ENCODE measurements at regions not wholly inside any gene's neighbourhood (a gene's known extent, or its start where the extent isn't known, plus 50 kb on each side); places are given as distances from the start of the nearest gene placed in this dataset.

DNA sequence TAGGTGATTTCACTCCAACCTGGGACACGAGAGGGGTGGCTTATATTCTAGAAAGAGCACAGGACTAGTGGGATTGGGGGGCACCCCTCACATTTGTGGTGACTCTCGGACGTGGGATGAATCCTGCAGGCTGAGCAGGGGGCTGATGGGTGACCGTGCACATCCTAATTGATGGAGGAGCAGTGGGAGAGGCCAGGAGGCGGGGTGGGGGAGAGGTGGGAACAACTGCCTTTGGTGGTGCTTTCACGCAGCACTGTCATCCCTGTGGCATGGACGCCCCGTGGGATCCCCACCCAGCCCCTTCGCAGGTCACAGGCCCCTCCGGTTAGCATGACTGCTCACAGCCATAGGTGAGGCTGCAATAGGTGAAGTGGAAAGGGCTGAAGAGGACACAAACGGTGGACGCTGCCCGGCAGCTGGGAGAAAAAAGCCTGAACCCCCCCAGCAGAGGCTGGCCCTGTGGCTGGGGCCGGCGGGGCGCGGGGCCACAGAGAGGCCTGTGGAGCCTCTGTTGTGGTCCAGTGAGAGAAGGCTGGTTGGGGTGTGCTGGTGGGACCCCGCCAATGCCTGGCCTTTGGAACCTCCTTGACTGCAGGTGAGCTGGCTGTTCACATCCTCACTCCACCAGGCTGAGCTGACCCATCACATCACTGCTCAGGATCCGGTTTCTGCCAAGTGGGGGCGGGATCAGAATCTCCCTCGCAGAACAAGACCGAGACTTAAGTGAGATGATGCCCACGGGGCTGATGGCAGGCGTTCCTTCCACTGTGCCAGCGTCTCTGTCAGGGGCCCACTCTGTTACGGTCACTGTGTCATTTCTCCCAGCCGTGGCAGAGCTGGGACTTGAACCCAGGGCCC lies 325.4 kb downstream of the TEX29 start:
- Histone ChIP-seq H4K20me1 (ENCODE audit: control insufficient read depth, extremely low read depth, insufficient read depth, low read length) (no peaks in the 10 kb centered on the region), H3K9me3 (ENCODE audit: control insufficient read depth, insufficient read depth, low read depth, low read length) (no peaks in the 10 kb centered on the region), H3K9ac (ENCODE audit: insufficient read depth, low read length) (no peak overlapping the region), H3K4me3 (replicated peaks in 1 of 4; ENCODE audit: control extremely low read depth in 1 of 4, insufficient read depth in 1 of 4, low read depth in 3 of 4, low read length in 4 of 4) (no peak overlapping the region), H3K79me2 (ENCODE audit: control insufficient read depth, insufficient read depth, low read length) (no peaks in the 10 kb centered on the region), H3K4me1 (ENCODE audit: control insufficient read depth, extremely low read depth, insufficient read depth, low read length) (no peaks in the 10 kb centered on the region), H3K27me3 (ENCODE audit: control insufficient read depth, insufficient read depth, low read length) (no peaks in the 10 kb centered on the region), H3K4me2 (ENCODE audit: extremely low read depth, insufficient read depth, low read length) (no peak overlapping the region), H2AFZ (ENCODE audit: low read length) (no peak overlapping the region), H3K27ac (ENCODE audit: insufficient read depth, low read length) (no peak overlapping the region), H3K36me3 (ENCODE audit: control insufficient read depth, insufficient read depth, low read length) (no peaks in the 10 kb centered on the region)
- DNase-seq (ENCODE audit: low read depth in 2 of 2) = no peak
- TF ChIP-seq EZH2 (IDR thresholded peaks at IDR 0.05; ENCODE audit: low read length, missing control alignments) = no peak
- TF ChIP-seq, protein P1, sequence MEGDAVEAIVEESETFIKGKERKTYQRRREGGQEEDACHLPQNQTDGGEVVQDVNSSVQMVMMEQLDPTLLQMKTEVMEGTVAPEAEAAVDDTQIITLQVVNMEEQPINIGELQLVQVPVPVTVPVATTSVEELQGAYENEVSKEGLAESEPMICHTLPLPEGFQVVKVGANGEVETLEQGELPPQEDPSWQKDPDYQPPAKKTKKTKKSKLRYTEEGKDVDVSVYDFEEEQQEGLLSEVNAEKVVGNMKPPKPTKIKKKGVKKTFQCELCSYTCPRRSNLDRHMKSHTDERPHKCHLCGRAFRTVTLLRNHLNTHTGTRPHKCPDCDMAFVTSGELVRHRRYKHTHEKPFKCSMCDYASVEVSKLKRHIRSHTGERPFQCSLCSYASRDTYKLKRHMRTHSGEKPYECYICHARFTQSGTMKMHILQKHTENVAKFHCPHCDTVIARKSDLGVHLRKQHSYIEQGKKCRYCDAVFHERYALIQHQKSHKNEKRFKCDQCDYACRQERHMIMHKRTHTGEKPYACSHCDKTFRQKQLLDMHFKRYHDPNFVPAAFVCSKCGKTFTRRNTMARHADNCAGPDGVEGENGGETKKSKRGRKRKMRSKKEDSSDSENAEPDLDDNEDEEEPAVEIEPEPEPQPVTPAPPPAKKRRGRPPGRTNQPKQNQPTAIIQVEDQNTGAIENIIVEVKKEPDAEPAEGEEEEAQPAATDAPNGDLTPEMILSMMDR (conservative IDR thresholded peaks at IDR 0.05 in 1 of 2, IDR thresholded peaks at IDR 0.05 in 1 of 2; ENCODE audit: low read depth in 1 of 2, low read length in 2 of 2) = no peak

DNA sequence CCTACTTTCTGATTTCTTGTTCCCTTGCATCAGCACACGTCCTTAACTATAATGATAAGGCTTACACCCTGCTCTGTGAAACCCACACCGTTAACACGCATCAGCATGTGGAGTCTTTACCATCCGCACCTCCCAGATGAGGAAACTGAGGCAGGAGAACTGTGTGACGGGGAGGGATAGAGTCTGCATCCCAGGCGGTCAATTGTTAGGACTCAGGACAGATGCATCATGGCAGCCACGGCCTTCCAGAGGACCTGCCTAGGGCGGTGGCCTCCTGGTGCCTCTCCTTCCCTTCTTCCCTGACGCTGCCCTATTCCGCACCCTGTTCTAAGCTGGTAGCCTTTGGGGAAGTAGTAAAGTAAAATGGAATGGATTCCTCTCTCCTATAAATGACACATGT lies 326.0 kb downstream of the TEX29 start:
- H2AFZ ChIP-seq (ENCODE audit: low read length) = no peak overlapping the region
- no peaks in the 10 kb centered on the region for H3K36me3 ChIP-seq (ENCODE audit: control insufficient read depth, insufficient read depth, low read length)
- no peaks in the 10 kb centered on the region for H4K20me1 ChIP-seq (ENCODE audit: control insufficient read depth, extremely low read depth, insufficient read depth, low read length)
- no peaks in the 10 kb centered on the region for H3K27me3 ChIP-seq (ENCODE audit: control insufficient read depth, insufficient read depth, low read length)
- H3K9ac ChIP-seq (ENCODE audit: insufficient read depth, low read length) = no peak overlapping the region
- no peaks in the 10 kb centered on the region for H3K9me3 ChIP-seq (ENCODE audit: control insufficient read depth, insufficient read depth, low read depth, low read length)
- DNase-seq (ENCODE audit: low read depth in 2 of 2) = no peak
- TF ChIP-seq, protein P1 (conservative IDR thresholded peaks at IDR 0.05 in 1 of 2, IDR thresholded peaks at IDR 0.05 in 1 of 2; ENCODE audit: low read depth in 1 of 2, low read length in 2 of 2) = no peak
- no peak overlapping the region for H3K4me3 ChIP-seq (replicated peaks in 1 of 4; ENCODE audit: control extremely low read depth in 1 of 4, insufficient read depth in 1 of 4, low read depth in 3 of 4, low read length in 4 of 4)
- H3K4me2 ChIP-seq (ENCODE audit: extremely low read depth, insufficient read depth, low read length) = no peak overlapping the region
- H3K27ac ChIP-seq (ENCODE audit: insufficient read depth, low read length) = no peak overlapping the region
- H3K79me2 ChIP-seq (ENCODE audit: control insufficient read depth, insufficient read depth, low read length) = no peaks in the 10 kb centered on the region
- H3K4me1 ChIP-seq (ENCODE audit: control insufficient read depth, extremely low read depth, insufficient read depth, low read length) = no peaks in the 10 kb centered on the region

DNA sequence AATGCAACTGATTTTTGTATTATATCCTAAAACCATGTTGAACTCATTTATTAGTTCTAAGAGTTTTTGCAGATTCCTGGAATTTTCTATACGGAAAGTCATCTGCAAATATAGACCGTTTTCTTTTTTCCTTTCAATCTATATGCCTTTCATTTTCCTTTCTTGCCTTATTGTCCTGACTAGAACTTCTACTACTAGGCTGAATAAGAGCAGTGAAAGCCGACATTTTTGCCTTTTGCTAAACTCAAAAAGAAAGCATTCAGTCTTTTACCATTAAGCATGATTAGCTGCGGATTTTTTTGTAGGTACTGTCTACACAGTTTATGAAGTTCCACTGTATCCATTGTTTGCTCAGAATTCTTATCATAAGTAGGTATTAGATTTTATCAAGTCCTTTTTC lies 328.4 kb downstream of the TEX29 start:
- Histone ChIP-seq H3K9ac (ENCODE audit: insufficient read depth, low read length) (no peak overlapping the region), H3K27me3 (ENCODE audit: control insufficient read depth, insufficient read depth, low read length) (no peaks in the 10 kb centered on the region)

More for the DNA sequence above, 328.4 kb downstream of the TEX29 start:
- no peaks in the 10 kb centered on the region for H3K36me3 ChIP-seq (ENCODE audit: control insufficient read depth, insufficient read depth, low read length)
- H3K4me1 ChIP-seq (ENCODE audit: control insufficient read depth, extremely low read depth, insufficient read depth, low read length) = no peaks in the 10 kb centered on the region
- no peak overlapping the region for H3K27ac ChIP-seq (ENCODE audit: insufficient read depth, low read length)
- DNase-seq (ENCODE audit: low read depth in 2 of 2) = no peak
- no peak overlapping the region for H2AFZ ChIP-seq (ENCODE audit: low read length)
- no peak overlapping the region for H3K4me2 ChIP-seq (ENCODE audit: extremely low read depth, insufficient read depth, low read length)
- TF ChIP-seq, protein P1 (conservative IDR thresholded peaks at IDR 0.05 in 1 of 2, IDR thresholded peaks at IDR 0.05 in 1 of 2; ENCODE audit: low read depth in 1 of 2, low read length in 2 of 2) = no peak
- no peak for TF ChIP-seq EZH2 (IDR thresholded peaks at IDR 0.05; ENCODE audit: low read length, missing control alignments)
- no peaks in the 10 kb centered on the region for H3K79me2 ChIP-seq (ENCODE audit: control insufficient read depth, insufficient read depth, low read length)
- H4K20me1 ChIP-seq (ENCODE audit: control insufficient read depth, extremely low read depth, insufficient read depth, low read length) = no peaks in the 10 kb centered on the region
- H3K4me3 ChIP-seq (replicated peaks in 1 of 4; ENCODE audit: control extremely low read depth in 1 of 4, insufficient read depth in 1 of 4, low read depth in 3 of 4, low read length in 4 of 4) = no peak overlapping the region
- H3K9me3 ChIP-seq (ENCODE audit: control insufficient read depth, insufficient read depth, low read depth, low read length) = no peaks in the 10 kb centered on the region
